Vagina (tissue), 2 donors: ENCODE measurements at regions not wholly inside any gene's neighbourhood (a gene's known extent, or its start where the extent isn't known, plus 50 kb on each side); places are given as distances from the start of the nearest gene placed in this dataset.

Experiments used
- DNase-seq, 2 donors: peaks; one replicate each; pipeline ENCODE4 v3.0.0-alpha.2; 2017; ENCODE audit errors: extremely low spot score in 2 of 2
- H3K27ac ChIP-seq: fragments of 200-600 bp; sonication (generic); one replicate; pipeline ENCODE4 v1.5.1; 2019
- H3K27me3 ChIP-seq: fragments of 200-600 bp; sonication (generic); one replicate; pipeline ENCODE4 v1.5.1; 2019
- H3K36me3 ChIP-seq, 2 donors: fragments of 200-600 bp; sonication (generic); one replicate each; pipeline ENCODE4 v1.5.1; 2017 to 2019
- H3K4me1 ChIP-seq: fragments of 200-600 bp; sonication (generic); one replicate; pipeline ENCODE4 v1.5.1; 2019
- H3K4me3 ChIP-seq, 2 donors: fragments of 200-600 bp; sonication (generic); 1 replicate in 1 of 2; 2 replicates in 1 of 2; pipeline ENCODE4 v1.5.1; 2016 to 2019
- H3K9me3 ChIP-seq: fragments of 200-600 bp; sonication (generic); one replicate; pipeline ENCODE4 v1.5.1; 2019
- CTCF ChIP-seq, 3 experiments: fragments of 450-650 bp in 2 of 3; fragments of 200-600 bp in 1 of 3; sonication (generic) in 1 of 3; IDR thresholded peaks; one replicate each; pipeline ENCODE4 v1.5.1; 2017 to 2019; ENCODE audit warnings: antibody characterized with exemption in 3 of 3, mild to moderate bottlenecking in 2 of 3, moderate library complexity in 2 of 3
- POLR2A ChIP-seq, 2 donors: fragments of 450-650 bp; IDR thresholded peaks; one replicate each; pipeline ENCODE4 v1.6.1; 2017; ENCODE audit warnings: antibody characterized with exemption in 2 of 2, mild to moderate bottlenecking in 2 of 2, moderate library complexity in 2 of 2
- POLR2AphosphoS5 ChIP-seq, 2 donors: sonication (generic); formaldehyde crosslinking; IDR thresholded peaks; one replicate each; pipeline ENCODE4 v1.9.0; 2017; ENCODE audit warnings: antibody characterized with exemption in 2 of 2, mild to moderate bottlenecking in 2 of 2, low read depth in 1 of 2; ENCODE audit not compliant: insufficient read depth in 1 of 2
- intact Hi-C: fragments of 100-400 bp; cut with DNase I; formaldehyde crosslinking; loops from one replicate; pipeline ENCODE4 v1.15.1; 2023

- no peak for DNase-seq
- intact Hi-C loops = no loop called here
- H3K27ac ChIP-seq = no peak overlapping the region
- TF ChIP-seq POLR2A (IDR thresholded peaks at IDR 0.05) (no peak), POLR2AphosphoS5 (IDR thresholded peaks at IDR 0.05; ENCODE audit: insufficient read depth in 1 of 2, low read depth in 1 of 2) (no peak), CTCF (IDR thresholded peaks at IDR 0.05) (no peak)
- no peaks in the 10 kb centered on the region for H3K27me3 ChIP-seq
- H3K4me3 ChIP-seq = no peak overlapping the region
- no peaks in the 10 kb centered on the region for H3K4me1 ChIP-seq
- H3K9me3 ChIP-seq = no peaks in the 10 kb centered on the region
- no peaks in the 10 kb centered on the region for H3K36me3 ChIP-seq
Observed at GRCh38 chr18:5728531-5728930, 166.8 kb downstream of the TMEM200C start.

- DNase-seq = no peak
- H3K27me3 ChIP-seq = no peaks in the 10 kb centered on the region
- no peaks in the 10 kb centered on the region for H3K36me3 ChIP-seq
- TF ChIP-seq POLR2AphosphoS5 (IDR thresholded peaks at IDR 0.05; ENCODE audit: insufficient read depth in 1 of 2, low read depth in 1 of 2) = no peak
- TF ChIP-seq POLR2A (IDR thresholded peaks at IDR 0.05) = no peak
- TF ChIP-seq CTCF (IDR thresholded peaks at IDR 0.05) = no peak
- intact Hi-C loops = no loop called here
- H3K4me3 ChIP-seq = no peak overlapping the region
- H3K9me3 ChIP-seq = no peaks in the 10 kb centered on the region
- no peak overlapping the region for H3K27ac ChIP-seq
- no peaks in the 10 kb centered on the region for H3K4me1 ChIP-seq
Observed at GRCh38 chr18:5726011-5726410, 169.3 kb downstream of the TMEM200C start.

GRCh38 chr18:5721924-5722323, 173.4 kb downstream of the TMEM200C start:
- Histone ChIP-seq H3K4me1 (no peaks in the 10 kb centered on the region), H3K27me3 (no peaks in the 10 kb centered on the region), H3K27ac (no peak overlapping the region), H3K9me3 (no peaks in the 10 kb centered on the region), H3K36me3 (no peaks in the 10 kb centered on the region), H3K4me3 (no peak overlapping the region)
- intact Hi-C loops = no loop called here
- no peak for DNase-seq
- TF ChIP-seq POLR2AphosphoS5 (IDR thresholded peaks at IDR 0.05; ENCODE audit: insufficient read depth in 1 of 2, low read depth in 1 of 2) (no peak), CTCF (IDR thresholded peaks at IDR 0.05) (no peak), POLR2A (IDR thresholded peaks at IDR 0.05) (no peak)

- Histone ChIP-seq H3K27me3 (no peaks in the 10 kb centered on the region), H3K36me3 (no peaks in the 10 kb centered on the region), H3K4me1 (no peaks in the 10 kb centered on the region), H3K4me3 (no peak overlapping the region), H3K9me3 (no peaks in the 10 kb centered on the region), H3K27ac (no peak overlapping the region)
- DNase-seq = no peak
- intact Hi-C loops = no loop called here
- TF ChIP-seq CTCF (IDR thresholded peaks at IDR 0.05) = no peak
- TF ChIP-seq POLR2AphosphoS5 (IDR thresholded peaks at IDR 0.05; ENCODE audit: insufficient read depth in 1 of 2, low read depth in 1 of 2) = no peak
- no peak for TF ChIP-seq POLR2A (IDR thresholded peaks at IDR 0.05)
Observed at GRCh38 chr18:5720132-5720531, 175.2 kb downstream of the TMEM200C start.

GRCh38 chr18:5717256-5717655, 173.5 kb upstream of the EPB41L3 start:
- H3K9me3 ChIP-seq = no peaks in the 10 kb centered on the region
- H3K27ac ChIP-seq = no peak overlapping the region
- H3K27me3 ChIP-seq = no peaks in the 10 kb centered on the region
- intact Hi-C loops = no loop called here
- no peaks in the 10 kb centered on the region for H3K4me1 ChIP-seq
- H3K4me3 ChIP-seq = no peak overlapping the region
- no peak for TF ChIP-seq POLR2AphosphoS5 (IDR thresholded peaks at IDR 0.05; ENCODE audit: insufficient read depth in 1 of 2, low read depth in 1 of 2)
- TF ChIP-seq CTCF (IDR thresholded peaks at IDR 0.05) = no peak
- no peak for TF ChIP-seq POLR2A (IDR thresholded peaks at IDR 0.05)
- H3K36me3 ChIP-seq = no peaks in the 10 kb centered on the region
- DNase-seq = no peak
